Mesothelial cell of epicardium (in vitro differentiated cells): ENCODE measurements at regions not wholly inside any gene's neighbourhood (a gene's known extent, or its start where the extent isn't known, plus 50 kb on each side); places are given as distances from the start of the nearest gene placed in this dataset.

ENCODE experiments used
- DNase-seq, 2 experiments: peaks; one replicate each; pipeline ENCODE4 v3.0.0; 2021; ENCODE audit warnings: low spot score in 2 of 2; ENCODE audit not compliant: unreplicated experiment in 2 of 2
- H3K27ac Mint-ChIP-seq: 2 replicates; pipeline ENCODE4 v1.8.0; 2021; ENCODE audit warnings: mixed read lengths
- H3K27me3 Mint-ChIP-seq: 2 replicates; pipeline ENCODE4 v1.8.0; 2021; ENCODE audit warnings: low read depth, mixed read lengths
- H3K36me3 Mint-ChIP-seq: 2 replicates; pipeline ENCODE4 v1.8.0; 2021; ENCODE audit warnings: mixed read lengths
- H3K4me1 Mint-ChIP-seq: 2 replicates; pipeline ENCODE4 v1.8.0; 2021; ENCODE audit warnings: mixed read lengths
- H3K4me3 Mint-ChIP-seq: 2 replicates; pipeline ENCODE4 v1.8.0; 2021; ENCODE audit warnings: mild to moderate bottlenecking, moderate library complexity, mixed read lengths
- H3K9me3 Mint-ChIP-seq: 2 replicates; pipeline ENCODE4 v1.8.0; 2021; ENCODE audit warnings: mixed read lengths
- CTCF ChIP-seq: fragments of 200-600 bp; sonication (generic); IDR thresholded peaks from one replicate; pipeline ENCODE4 v1.5.0; 2021; ENCODE audit warnings: antibody characterized with exemption; ENCODE audit not compliant: unreplicated experiment

- Mint-ChIP-seq H3K27ac (peak overlapping the region; percentile 45), H3K27me3 (no peaks in the 10 kb centered on the region), H3K4me1 (peaks cover 68% of the 10 kb centered on the region), H3K4me3 (no peak overlapping the region), H3K36me3 (no peaks in the 10 kb centered on the region), H3K9me3 (no peaks in the 10 kb centered on the region)
- DNase-seq = no peak
- TF ChIP-seq CTCF = no peak
Measured at GRCh38 chr2:20150110-20150706, 74.7 kb downstream of the SDC1 start.

GRCh38 chr2:20149703-20150030 lies 75.3 kb downstream of the SDC1 start:
- H3K4me3 Mint-ChIP-seq = no peak overlapping the region
- peak overlapping the region; percentile 91 for H3K27ac Mint-ChIP-seq
- H3K4me1 Mint-ChIP-seq = peaks cover 72% of the 10 kb centered on the region
- H3K27me3 Mint-ChIP-seq = no peaks in the 10 kb centered on the region
- no peak for DNase-seq
- no peaks in the 10 kb centered on the region for H3K36me3 Mint-ChIP-seq
- H3K9me3 Mint-ChIP-seq = no peaks in the 10 kb centered on the region
- TF ChIP-seq CTCF = no peak

GRCh38 chr2:20148923-20149702 lies 75.8 kb downstream of the SDC1 start:
- H3K9me3 Mint-ChIP-seq = no peaks in the 10 kb centered on the region
- peaks cover 74% of the 10 kb centered on the region for H3K4me1 Mint-ChIP-seq
- H3K4me3 Mint-ChIP-seq = no peak overlapping the region
- DNase-seq = no peak
- peak overlapping the region; percentile 91 for H3K27ac Mint-ChIP-seq
- no peaks in the 10 kb centered on the region for H3K27me3 Mint-ChIP-seq
- TF ChIP-seq CTCF = no peak
- no peaks in the 10 kb centered on the region for H3K36me3 Mint-ChIP-seq

- Mint-ChIP-seq H3K4me3 (no peak overlapping the region), H3K4me1 (peaks cover 72% of the 10 kb centered on the region), H3K9me3 (no peaks in the 10 kb centered on the region), H3K27me3 (no peaks in the 10 kb centered on the region), H3K27ac (peak overlapping the region; percentile 91), H3K36me3 (no peaks in the 10 kb centered on the region)
- DNase-seq = no peak
- no peak for TF ChIP-seq CTCF
Measured at GRCh38 chr2:20148426-20148922, 76.5 kb downstream of the SDC1 start.

GRCh38 chr2:20147351-20147750 lies 77.6 kb downstream of the SDC1 start:
- no peaks in the 10 kb centered on the region for H3K9me3 Mint-ChIP-seq
- no peak for TF ChIP-seq CTCF
- H3K27ac Mint-ChIP-seq = no peak overlapping the region
- no peak overlapping the region for H3K4me3 Mint-ChIP-seq
- H3K27me3 Mint-ChIP-seq = no peaks in the 10 kb centered on the region
- H3K36me3 Mint-ChIP-seq = no peaks in the 10 kb centered on the region
- H3K4me1 Mint-ChIP-seq = peaks cover 71% of the 10 kb centered on the region
- no peak for DNase-seq
